HG02678 (cell line): ENCODE measurements at regions not wholly inside any gene's neighbourhood (a gene's known extent, or its start where the extent isn't known, plus 50 kb on each side); places are given as distances from the start of the nearest gene placed in this dataset.

Source experiments
- ATAC-seq: cut with Tn5 transposase; IDR thresholded peaks from one replicate; pipeline ENCODE4 v1.9.1; 2021; ENCODE audit warnings: mild to moderate bottlenecking, moderate library complexity; ENCODE audit not compliant: unreplicated experiment

DNA sequence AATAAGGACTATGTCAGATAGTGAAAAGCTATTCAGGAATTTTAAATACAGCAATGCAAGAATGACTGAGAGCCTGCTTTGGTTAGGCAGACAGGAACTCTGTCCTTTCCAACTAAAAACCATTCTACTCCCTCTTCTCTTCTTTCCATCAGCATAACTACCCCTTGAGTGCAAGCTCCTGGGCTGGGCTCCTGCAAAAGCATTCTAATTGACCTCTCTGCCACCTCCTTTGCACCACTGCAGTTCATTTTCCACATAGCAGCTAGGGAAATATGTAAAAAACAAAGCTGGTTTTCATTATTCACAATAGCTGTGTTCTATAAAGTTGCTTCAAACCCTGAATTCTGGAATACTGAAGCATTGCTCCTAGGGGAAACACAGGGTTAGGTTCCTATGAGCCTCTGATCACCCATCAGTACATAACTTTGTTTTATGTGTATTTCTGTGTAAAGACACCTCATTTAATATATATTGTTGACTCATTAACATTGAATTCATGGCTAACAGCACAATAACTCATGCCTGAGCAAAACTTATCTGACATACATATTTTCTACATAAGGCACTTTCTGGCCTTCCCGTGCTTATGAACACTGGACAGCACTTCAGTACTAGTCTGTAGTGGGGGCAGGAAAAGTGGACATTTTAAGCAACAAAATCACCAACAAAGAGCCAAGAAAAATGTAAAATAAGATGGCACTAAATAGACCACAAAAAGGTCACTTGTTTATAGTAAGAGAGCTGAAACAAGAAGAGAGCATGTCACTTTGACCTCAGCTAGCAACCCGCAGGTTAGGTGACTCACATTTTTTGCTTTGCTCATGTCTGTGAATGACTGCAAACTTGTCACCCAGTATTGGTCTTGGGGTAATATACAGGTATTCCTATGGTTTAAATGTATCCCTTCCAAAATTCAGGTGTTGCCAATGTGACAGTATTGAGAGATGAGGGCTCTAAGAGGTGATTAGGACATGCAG lies 57.9 kb upstream of the IRF2BP2 start:
- no peak for ATAC-seq

DNA sequence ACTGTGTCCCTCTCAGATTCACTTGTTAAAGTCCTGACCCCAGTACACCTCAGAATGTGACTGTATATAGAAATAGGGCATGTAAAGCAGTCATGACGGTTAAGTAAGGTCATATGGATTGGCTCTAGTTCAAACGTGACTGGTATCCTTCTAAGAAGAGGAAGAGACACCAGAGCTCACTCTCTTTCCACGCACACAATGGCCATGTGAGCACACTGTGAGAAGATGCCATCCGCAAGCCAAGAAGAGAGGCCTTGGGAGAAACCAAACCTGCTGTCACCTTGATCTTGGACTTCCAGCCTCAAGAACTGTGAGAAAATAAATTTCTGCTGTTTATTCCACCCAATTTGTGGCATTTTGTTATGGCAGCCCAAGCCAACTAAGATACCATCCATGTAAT lies 56.8 kb upstream of the IRF2BP2 start:
- ATAC-seq = no peak

GRCh38 chr1:234665975-234666605 lies 56.1 kb upstream of the IRF2BP2 start:
- ATAC-seq = no peak

DNA sequence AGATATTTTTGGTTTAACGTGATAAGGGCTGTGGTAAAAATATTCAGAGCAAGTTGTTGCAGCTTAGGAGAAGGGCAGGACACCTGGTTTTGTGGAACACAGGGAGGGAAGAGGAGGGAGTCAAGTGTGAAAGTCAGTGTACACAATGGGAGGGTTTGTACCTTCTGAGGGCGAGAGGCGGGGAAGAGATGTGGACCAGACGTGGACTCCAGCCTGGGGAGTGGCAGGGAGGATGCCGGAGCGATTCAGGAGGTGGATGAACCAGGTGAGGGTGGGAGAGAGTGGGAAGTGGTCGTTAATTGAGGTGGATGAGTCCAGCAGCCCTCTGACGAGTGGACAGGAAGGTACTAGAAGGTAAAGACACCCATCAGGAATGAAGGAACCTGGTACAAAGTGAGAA lies 52.2 kb upstream of the IRF2BP2 start:
- no peak for ATAC-seq

- no peak for ATAC-seq
Observed at GRCh38 chr1:234661317-234661928, 51.4 kb upstream of the IRF2BP2 start.

DNA sequence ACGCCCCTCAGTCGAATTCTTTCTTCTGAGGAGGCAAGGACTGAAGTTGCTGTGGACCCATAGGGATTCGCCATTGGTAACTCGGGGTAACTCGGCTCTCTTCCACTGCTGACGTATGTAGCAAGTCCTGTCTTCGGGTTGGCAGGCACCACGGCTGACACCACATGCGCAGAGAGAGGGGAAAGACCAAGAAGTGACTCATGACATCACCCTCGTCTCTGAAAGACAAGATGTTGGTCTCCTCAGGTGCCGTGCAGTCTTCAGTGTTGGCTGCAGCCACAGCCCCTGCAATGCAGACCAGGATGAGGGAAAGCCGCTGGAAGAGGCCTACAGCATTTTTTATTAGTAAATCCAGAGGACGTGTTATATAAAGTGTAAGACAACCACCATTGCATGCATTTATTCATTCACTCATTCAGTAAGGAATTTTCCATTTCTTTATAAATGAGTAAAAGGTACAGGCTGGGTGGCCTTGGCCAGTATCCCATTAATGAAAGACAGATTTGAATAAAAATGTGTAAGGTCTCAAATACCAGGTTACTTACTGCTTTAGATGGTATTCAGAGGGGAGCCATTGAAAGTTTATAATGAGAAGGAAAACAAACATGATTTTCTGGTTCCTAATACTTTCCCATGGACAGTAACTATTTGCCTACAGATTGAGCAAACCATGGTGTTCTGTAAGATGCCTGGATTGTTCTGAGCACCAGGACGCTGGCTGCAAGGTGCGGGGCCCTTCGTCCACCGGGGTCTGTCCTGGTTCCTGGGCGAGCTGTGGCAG lies 50.7 kb upstream of the IRF2BP2 start:
- ATAC-seq = no peak
